Cardiac septum (tissue), 1 donor: ENCODE measurements at regions not wholly inside any gene's neighbourhood (a gene's known extent, or its start where the extent isn't known, plus 50 kb on each side); places are given as distances from the start of the nearest gene placed in this dataset.
"Not testable (repeated sequence)": the region's sequence is repeated elsewhere in the genome, so short reads cannot be mapped to it uniquely, and the experiment has no call there.

Experiments
- DNase-seq: peaks from one replicate; pipeline ENCODE4 v3.0.0-alpha.2; 2020; ENCODE audit warnings: low spot score
- intact Hi-C: fragments of 100-400 bp; cut with DNase I; formaldehyde crosslinking; loops from one replicate; pipeline ENCODE4 v1.14.0; 2022
- donor health status: DM: no; HTN: no; CAD: no.

DNA sequence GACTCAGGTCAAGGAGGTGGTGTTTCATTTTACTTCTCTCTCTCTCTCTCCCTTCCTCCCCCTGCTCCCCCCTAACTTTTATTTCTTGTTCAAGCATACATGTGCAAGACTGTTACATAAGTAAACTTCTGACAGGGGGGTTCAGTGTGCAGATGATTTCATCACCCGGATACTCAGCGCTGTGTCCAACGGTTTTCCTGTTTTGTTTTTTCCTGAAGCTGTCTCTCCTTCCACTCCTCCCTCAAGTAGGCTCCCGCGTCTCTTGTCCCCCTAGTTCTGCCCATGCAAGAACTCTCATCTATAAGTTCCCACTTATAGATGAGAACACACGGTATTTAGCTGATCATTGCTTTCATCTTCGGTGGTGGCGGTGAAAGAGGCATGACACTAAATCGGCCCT, 751.9 kb upstream of the DEFB115 start:
- intact Hi-C loops = no loop called here
- DNase-seq = no peak

DNA sequence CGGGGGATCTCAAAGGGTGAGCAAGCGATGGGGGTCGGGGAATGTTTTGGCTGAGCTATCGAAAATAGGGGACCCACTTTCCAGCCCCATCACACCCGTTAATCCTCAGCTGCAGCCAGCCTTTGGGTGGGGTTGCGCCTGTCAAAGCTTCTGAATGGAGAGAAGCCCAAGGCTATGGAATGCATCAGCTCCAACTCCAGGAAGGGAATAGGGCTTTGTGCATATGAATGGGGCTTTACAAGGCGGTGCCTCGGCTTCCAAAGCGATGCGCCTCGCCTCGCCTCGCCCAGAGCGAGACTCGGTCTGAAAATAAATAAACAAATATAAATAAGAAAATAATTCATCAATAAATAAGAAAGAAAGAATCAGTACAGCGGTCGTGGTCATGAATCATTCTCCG, 751.4 kb upstream of the DEFB115 start:
- peak; percentile 29 for DNase-seq
- intact Hi-C loops = no loop called here

DNA sequence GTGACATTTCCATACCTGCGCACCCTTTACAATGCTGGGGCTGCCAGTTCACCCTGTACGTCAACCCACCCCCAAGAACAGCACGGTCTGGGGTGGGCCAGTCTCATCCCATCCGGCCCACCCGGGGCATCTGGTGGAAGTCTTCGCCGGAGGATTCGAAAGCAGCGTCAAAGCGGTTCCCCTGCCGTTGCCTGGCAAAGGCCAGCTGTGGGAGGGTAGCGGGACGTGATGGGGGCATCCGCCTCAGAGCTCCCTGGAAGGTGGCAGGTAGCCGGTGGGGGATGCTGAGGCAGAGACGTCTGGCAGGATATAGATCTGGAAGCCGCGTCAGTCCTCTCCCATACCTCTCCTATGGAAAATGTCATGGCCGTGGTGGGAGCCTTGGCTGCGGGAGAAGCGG, 749.1 kb upstream of the DEFB115 start:
- peak; percentile 50 for DNase-seq
- intact Hi-C loops = not testable (repeated sequence)

DNA sequence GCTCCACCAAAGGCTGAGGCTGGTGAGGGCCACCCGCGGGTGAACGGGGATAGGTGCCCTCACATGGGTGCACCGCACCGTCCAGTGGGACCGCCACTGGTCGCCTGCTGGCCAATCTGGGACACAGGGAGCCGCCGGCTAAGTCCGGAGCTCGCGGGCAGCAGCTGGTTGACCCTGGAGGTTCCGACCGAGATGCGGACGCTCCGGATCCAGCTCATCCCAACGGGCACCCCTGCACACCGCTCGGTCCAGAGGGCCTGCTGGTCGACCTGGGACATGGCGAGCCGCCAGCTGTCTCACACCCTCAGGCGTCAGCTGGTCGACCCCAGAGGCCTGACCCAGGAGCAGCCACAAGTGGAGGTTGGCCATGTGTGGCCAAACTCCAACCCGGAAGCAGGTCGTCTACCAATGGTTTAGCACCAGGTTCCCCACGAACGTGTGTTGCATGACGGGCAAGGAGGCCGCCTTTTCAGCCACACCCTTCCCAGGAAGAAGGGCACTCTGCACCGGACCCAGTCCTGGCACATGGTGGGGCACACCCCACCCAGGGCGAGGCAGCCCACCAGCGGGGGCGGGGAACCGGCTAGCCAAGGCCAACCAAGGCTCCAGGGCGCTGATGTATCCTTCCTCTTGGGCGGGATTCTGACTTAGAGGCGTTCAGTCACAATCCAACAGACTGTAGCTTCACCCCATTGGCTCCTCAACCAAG, 746.0 kb upstream of the DEFB115 start:
- intact Hi-C loops = no loop called here
- DNase-seq = peak; percentile 53

DNA sequence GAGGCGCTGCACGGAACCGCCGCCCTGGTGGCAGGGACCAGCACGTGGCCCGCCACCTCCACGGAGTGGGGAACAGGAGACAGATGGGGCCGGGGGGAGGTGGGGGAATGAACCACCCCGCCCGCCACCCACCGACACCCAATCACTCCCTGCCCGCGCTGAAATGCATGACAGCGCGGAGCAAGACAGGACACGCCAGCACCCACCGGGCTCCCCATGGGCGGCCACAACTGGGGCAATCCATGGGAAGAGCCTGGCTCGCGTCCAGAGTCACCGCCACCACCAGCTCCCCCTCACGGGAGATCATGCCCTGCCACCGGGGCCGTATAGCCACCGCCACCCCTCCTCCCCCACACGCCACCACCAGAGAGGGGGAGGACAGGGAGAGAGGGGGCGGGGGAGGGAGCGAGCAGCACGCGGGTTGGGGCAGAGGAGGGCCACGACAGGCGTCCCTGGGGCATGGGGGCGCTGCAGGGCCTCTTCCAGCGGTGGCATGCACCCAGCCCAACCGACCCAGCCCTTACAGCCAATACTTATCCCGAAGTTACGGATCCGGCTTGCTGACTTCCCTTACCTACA, 744.3 kb upstream of the DEFB115 start:
- no peak for DNase-seq

DNA sequence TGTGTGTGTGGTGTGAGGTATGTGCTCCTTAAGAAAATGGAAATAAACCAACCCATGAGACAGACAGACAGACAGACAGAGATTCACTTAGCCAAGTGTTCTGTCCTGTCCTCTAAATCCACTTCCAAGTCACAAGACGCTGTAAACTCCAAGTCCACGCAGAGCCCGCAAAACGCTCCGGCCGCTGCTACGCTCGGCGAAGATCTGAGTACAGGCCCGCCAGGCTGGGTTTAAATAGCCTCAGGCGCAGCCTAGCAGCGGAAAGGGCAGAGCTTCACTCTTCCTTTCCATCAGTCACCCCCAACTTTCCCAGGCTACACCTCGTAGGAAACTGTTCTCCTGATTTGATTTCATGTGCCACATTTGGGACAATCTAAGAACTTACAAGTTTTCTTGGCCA, 741.5 kb upstream of the DEFB115 start:
- DNase-seq, intact Hi-C loops: not testable (repeated sequence)

More for the DNA sequence above, 744.3 kb upstream of the DEFB115 start:
- intact Hi-C loops = no loop called here

DNA sequence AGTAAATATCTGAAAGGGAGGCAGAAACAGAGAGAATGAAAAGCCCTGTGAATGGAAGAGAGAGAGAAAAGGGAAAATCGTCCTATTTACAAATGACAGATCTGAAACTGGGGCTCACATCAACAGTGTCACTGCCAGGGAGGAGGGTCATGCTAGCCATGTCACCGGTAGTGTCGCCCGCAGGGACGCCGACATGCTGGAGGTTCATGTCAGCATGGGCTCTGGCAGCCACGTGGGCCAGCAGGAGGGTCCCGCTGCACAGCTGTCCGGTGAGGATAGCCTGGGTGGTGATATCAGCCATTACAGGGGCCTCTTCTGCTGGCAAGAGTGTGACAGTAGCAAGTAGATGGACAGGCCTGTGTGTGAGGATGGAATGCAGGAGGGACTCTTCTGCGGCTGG, 738.6 kb upstream of the DEFB115 start:
- intact Hi-C loops, DNase-seq: not testable (repeated sequence)

DNA sequence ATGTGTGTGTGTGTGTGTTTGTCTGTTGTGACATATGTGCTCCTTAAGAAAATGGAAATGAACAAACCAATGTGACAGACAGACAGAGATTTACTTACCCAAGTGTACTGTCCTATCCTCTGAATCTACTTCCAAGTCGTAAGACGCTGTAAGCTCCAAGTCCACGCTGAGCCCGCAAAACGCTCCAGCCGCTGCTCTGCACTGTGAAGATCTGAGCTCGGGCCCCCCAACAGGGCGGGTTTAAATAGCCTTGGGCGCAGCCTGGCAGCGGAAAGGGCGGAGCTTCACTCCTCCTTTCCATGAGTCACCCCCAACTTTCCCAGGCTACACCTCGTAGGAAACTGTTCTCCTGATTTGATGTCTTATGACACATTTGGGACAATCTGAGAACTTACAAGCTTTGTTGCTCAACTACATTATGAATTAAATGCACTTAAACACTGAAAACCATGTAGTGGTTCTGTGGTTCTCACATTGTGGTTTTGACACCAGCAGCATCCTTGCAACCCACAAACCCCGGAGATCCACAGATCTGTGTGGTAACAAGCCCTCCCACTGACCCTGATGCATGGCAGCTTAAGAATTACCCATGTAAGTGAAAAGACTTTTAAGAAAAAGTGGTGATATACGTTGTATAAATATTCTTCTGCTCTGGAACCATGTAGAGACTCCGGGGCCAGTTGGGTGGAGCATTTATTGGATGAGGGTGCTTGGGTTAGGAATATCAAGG, 735.6 kb upstream of the DEFB115 start:
- intact Hi-C loops = not testable (repeated sequence)

DNA sequence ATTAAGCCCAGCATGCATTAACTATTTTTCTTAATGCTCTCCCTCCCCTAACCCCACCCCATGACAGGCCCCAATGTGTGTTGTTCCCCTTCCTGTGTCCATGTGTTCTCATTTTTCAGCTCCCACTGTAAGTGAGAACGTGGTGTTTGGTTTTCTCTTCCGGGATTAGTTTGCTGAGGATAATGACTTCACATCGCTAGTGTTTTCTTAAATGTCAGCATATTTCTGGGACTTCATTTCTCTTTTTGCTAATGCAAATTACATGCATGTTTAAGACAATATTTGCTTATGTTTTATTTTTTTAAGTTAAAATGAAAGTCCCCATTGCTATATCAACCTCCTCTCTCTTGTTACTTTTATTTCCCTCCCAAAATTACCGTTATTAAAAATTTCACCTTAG, 733.3 kb upstream of the DEFB115 start:
- DNase-seq, intact Hi-C loops: not testable (repeated sequence)

More for the DNA sequence above, 735.6 kb upstream of the DEFB115 start:
- not testable (repeated sequence) for DNase-seq

DNA sequence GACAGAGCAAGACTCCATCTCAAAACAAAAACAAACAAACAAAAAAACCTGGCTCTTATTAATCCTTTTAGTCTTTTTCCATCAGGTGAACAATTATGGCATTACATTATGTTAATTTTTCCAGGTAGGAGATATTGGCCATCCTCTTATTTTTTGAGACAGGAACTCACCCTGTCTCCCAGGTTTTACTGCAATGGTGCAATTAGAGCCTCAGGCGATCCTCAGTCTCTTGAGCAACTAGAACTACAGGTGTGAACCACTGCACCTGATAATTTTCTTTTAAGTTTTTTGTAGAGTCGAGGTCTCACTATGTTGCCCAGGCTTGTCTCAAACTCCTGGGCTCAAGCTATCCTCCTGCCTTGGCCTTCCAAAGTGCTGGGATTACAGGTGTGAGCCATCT, 732.7 kb upstream of the DEFB115 start:
- DNase-seq, intact Hi-C loops: not testable (repeated sequence)

DNA sequence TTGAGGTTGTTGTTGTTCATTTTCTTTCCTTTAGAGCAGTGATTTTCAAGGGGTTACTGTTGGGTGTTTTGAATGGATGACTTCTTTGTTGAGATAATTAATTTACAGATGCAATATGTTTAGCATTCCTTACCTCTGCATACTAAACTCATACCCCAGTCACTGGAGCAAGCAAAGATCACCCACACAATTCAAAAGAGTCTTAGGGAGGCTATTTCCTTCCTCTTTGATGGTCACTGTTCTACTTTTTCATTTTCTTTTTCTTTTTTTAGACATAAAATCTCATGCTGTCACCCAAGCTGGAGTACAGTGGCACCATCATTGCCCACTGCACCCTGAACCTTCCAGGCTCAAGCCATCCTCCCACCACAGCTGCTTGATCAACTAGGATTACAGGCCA, 723.8 kb upstream of the DEFB115 start:
- intact Hi-C loops, DNase-seq: not testable (repeated sequence)

DNA sequence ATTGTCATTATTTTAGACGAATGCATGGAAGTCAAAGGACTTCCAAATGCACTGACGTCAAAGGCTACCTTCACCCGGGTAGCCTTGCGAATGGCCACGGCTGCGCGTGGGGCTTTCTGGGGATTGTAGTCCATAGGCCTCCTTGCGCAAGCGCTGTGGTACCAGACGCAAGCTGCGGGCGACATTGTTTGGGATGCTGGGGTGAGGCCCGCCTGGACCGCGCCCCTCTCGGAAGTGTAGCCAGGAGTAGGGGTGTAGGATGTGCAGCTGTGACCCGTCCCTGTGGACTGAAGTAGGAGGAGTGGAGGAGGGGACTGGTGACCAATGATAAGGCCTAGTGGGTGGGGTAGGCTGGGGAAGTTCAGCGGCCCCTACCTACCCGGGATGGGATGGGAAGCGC, 720.0 kb upstream of the DEFB115 start:
- intact Hi-C loops = not testable (repeated sequence)

DNA sequence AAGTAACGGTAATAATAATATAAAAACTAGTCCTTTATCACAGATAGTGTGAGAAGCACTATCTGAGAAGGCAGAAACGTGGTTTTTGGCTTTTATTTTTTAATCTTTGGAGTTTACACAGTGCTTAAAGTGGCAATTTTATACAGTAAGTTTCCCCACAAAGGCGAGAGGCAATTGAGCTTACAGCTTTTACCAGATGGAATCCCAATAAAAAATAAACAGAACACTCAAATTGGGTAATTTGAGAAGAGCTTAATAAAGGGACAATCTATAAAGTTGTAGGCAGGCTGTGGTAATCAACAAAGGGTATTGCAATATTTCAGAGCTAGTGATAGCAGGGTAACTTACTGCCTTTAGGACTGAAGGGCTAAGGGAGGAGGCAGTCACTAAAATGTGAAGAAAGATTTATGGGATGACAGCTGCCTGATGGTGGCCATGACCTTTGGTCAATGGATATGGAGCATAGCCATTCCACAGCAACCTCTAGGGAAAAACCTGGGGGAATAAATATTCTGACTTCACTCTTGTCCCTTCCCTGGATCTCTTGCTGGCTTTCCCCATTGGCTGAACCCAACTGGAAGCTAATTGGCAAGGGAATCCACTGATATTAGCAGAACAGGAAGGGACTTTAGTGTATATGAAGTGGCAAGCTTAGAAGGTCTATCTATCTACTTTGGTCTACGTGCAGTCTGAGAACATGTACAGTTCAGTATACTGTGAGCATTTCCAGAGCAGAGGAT, 717.0 kb upstream of the DEFB115 start:
- DNase-seq, intact Hi-C loops: not testable (repeated sequence)

More for the DNA sequence above, 720.0 kb upstream of the DEFB115 start:
- DNase-seq = not testable (repeated sequence)

DNA sequence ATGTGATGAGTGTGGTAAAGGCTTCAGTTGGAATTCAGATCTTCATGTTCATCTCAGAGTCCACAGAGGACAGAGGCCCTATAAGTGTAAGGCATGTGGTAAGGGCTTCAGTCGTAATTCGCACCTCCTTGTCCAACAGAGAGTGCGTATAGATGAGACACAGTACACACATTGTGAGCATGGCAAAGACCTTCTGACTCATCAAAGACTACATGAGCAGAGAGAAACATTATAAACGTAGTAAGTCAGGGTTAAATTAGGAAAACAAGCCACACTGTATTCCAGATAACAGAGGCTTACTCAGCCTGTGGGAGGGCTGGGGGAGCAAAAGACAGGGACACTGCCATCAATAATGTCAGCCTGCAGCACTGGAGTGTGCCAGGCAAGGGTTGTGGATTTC, 706.2 kb upstream of the DEFB115 start:
- DNase-seq, intact Hi-C loops: not testable (repeated sequence)

DNA sequence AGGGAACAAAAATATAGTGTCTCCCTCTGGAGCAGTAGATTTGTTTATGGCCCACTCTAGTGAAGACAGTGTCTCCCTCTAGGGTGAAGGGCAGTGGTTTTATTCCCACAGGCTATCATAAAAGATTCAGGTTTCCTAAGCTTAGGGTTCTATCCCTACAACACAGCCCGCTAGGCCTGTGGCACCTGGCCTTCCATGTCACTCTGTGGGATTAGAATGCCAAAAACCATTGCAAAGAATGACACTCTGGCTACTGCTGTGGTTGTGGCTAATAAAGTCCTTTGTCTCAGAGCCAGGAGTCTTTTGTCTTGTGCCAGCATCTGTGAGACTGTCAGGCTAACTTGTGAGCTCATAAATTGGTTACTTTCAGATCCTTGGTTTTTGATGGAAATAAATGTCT, 700.7 kb upstream of the DEFB115 start:
- intact Hi-C loops, DNase-seq: not testable (repeated sequence)

DNA sequence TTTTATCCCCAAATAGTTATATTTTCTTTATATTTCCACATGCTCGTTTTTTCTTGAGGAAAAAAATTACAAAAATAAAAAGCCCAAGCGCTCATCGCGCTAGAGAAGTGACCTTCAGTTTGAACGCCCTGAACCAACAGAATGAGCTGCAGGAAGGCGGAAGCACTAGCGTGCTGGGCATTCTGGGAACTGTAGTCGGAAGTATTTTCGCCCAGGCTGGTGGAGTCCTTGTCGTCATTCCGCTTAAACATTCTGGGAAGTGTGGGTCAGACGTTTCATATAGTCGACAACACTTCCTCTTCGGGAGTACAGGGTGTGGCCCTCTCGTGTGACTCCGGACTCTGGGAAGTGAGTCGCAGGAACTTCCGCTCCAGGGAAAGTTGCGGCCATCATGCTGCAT, 692.4 kb upstream of the DEFB115 start:
- DNase-seq, intact Hi-C loops: not testable (repeated sequence)

DNA sequence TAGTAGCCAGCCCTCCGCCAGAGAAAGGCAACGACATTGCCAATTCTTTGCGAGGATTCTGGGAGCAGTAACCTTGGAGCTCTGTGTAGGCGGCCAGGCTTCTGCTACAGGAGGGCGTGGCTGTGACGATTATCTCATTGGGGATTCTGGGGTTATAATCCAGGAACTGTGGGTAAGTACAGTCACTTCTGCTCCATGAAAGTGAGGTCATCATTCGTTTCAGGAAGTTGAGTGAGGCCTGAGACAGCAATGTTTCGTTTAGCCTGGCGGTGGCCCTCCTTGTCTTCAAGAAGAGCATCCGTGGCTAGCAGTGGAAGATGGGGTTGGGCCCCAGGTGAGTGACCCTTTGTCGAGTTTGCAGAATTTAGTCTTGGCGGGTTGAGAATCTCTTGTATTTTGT, 687.6 kb upstream of the DEFB115 start:
- intact Hi-C loops = not testable (repeated sequence)

DNA sequence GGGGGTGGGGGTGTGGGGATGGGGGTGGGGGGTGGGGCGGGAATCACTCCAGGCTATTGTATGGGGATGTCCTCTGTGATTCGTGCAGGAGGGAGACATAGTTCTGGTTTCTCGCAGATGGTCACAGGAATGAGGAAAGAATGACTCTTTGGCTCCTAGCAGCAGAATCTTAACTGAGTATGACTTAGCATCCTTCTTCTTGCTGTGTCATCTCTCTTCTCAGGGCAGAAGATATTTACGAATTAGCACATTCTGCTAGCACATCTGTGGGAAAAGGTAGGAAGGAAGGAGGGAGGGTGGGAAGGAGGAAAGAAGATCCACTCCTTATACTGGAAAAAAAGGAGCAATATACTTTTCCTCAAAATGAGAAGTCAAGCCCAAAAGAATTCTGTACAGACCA, 686.8 kb upstream of the DEFB115 start:
- DNase-seq, intact Hi-C loops: not testable (repeated sequence)

More for the DNA sequence above, 687.6 kb upstream of the DEFB115 start:
- not testable (repeated sequence) for DNase-seq

DNA sequence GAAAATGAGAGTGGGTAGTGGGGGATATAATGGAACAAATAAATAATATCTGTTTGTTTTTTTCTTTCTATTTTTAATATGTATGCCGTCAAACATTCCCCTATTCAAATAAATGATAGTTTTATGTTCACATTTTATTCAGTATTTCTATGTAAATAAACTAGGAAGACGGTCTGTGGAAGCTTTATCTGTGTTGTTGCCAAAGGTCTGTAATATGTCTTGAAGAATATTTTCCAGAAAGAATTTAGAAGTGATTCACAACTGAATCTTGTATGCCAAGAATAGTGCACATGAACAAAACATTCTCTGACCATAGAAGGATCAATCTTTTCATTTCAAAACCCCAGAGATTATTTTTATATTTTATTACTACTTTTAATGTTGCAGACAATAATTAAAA, 683.1 kb upstream of the DEFB115 start:
- intact Hi-C loops, DNase-seq: not testable (repeated sequence)

DNA sequence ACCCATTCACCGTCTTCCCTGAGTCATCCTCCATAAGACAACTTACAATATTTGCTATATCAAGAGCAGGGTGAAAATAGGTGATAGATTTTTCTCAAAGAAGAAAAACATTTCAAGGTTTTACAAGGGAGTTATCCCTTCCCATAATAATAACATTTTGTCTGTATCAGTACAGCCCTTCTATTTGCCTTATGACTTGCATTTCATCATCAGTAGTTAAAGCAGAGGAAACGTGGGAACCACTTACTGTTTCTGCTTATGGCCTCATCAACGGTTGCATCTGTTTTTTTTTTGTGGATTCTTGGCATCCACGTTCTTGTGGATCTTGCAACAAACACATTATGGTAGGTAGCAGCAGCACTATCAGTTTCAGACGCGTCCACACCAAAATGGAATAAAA, 678.4 kb upstream of the DEFB115 start:
- intact Hi-C loops, DNase-seq: not testable (repeated sequence)
